GM21576 (cell line): ENCODE measurements at regions not wholly inside any gene's neighbourhood (a gene's known extent, or its start where the extent isn't known, plus 50 kb on each side); places are given as distances from the start of the nearest gene placed in this dataset.
"Not testable (repeated sequence)": the region's sequence is repeated elsewhere in the genome, so short reads cannot be mapped to it uniquely, and the experiment has no call there.

Experiments used
- ATAC-seq: cut with Tn5 transposase; IDR thresholded peaks from one replicate; pipeline ENCODE4 v1.9.1; 2021; ENCODE audit warnings: mild to moderate bottlenecking, moderate library complexity; ENCODE audit not compliant: unreplicated experiment

GRCh38 chr14:99009871-99010270 lies 262.1 kb downstream of the BCL11B start:
- no peak for ATAC-seq

DNA sequence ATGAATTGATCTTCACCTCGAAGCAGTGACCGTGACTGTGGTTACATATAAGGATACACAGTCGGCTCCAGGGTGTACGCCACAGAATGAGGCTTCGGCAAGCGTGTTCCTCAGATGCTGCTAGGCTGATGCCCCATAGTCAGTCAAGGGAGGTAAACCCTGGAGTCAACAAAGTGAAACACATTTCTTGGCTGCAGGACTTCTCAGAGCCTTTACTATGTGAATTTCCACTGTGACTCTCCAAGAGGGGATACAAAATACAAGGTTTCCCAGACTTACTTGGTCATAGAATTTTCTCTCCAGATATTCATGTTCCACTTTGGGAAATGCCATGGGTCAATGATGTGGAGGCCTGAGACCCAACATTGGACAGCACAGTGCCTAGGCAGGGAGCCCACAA lies 260.6 kb downstream of the BCL11B start:
- no peak for ATAC-seq

DNA sequence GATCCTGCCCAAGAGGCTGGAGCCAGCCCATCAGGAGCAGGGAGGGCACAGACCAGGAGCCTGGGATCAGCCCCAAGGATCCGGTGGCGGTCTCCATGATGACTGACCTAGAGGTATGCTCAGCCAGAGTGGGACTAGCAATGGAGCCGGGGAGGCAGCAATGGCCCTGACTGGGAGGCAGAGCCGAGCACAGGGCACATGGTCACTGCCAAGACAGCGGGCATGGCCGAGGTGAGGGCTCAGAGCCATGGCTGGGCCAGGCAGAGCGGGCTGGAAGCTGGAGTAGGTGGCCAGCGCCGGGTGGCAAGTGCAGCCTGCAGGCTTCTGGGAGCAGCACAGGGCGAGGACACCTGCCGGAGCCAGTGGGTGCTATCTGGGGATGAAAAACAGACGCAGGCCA lies 259.3 kb downstream of the BCL11B start:
- no peak for ATAC-seq

GRCh38 chr14:99015833-99016232 lies 256.2 kb downstream of the BCL11B start:
- no peak for ATAC-seq

DNA sequence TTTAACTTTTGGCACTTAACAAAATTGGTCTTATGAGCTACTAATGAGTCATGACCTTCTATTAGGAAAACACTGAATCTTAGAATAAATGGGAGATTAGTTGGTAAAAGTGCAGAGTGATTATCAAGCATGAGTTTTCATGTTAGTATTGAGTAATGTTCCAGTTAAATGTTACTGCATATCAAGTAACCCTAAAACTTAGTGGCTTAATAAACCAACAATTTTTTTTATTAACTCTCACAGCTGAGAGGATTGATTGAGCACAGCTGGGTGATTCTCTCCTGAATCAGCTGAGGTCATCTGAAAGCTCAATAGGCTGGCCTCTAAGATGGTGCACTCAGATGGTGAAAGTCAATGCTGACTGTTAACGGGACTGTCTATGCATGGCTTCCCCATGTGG lies 248.6 kb downstream of the BCL11B start:
- no peak for ATAC-seq

- ATAC-seq, result no peak
These were observed 247.1 kb downstream of the BCL11B start for GRCh38 chr14:99024926-99025325.

DNA sequence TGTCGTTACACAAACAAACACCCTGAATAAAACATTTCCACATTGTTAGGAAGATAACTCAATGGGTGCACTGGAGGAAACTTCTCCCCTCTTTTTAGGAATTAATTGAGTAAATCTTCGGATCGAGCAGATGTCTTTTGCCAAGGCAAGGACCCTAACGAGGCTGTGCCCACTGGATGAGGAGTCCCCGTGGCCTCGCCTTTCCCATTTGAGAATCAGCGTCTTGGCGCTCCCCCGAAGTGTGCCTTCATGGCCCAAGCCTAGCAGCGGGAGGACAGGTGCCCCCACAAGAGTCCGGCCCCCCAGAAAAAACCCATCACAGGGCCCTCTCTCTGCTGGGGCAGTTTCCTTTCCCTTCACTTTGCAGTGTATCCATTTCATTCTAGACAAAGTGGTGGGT lies 246.6 kb downstream of the BCL11B start:
- no peak for ATAC-seq

DNA sequence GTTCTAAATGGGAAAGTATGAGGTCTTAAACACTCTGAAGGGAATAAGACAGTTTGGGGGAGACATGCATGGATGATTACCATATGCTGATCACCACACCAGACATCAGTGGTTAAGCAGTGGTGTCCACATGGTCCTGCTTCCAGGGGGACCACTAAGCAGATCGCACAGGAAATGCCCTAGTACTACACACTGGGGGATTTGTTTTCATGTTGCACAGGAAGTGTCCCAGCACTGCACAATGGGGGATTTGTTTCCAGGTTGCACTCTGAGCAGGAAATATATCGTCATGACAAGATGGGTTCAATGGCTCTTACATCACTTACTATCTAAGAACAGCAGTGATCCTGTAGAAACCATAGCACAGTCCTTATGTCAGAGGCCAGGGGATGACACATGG lies 245.5 kb downstream of the BCL11B start:
- ATAC-seq, result no peak

DNA sequence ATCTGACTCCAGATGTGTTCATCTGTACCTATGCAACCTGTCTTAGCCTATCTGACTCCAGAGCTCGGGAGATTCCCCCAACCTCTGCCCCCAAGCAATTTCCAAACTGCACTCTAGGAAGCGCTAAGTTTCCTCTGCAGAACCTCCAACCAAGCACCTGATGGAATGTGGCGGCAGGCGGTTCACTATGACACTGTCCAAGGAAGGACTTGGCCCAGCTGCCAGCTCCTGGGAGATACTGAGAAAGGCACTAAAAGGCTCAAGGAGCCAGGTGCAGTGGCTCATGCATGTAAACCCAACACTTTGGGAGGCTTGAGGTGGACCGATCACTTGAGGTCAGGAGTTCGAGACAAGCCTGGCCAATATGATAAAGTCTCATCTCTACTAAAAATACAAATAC lies 244.0 kb downstream of the BCL11B start:
- ATAC-seq, result no peak

DNA sequence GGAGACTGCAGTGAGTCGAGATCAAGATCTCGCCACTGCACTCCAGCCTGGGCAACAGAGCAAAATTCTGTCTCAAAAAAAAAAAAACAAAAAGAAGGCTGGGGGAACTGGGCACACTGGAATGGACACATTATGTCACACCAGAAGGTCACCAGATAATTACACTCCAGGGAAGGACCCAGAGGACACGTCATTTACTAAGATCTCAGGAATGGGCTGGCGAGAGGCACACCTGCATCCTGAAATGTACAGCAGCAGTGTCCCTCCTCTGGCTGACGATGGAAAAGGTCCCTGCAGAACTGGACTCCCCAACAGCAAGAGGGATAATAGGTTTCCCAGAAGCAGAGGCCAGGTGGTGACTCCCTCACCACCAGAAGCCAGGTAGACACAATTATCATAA lies 243.5 kb downstream of the BCL11B start:
- ATAC-seq, result no peak

GRCh38 chr14:99029145-99029915 lies 242.7 kb downstream of the BCL11B start:
- no peak for ATAC-seq

- ATAC-seq, result no peak
These were observed 242.1 kb downstream of the BCL11B start for GRCh38 chr14:99029916-99030305.

DNA sequence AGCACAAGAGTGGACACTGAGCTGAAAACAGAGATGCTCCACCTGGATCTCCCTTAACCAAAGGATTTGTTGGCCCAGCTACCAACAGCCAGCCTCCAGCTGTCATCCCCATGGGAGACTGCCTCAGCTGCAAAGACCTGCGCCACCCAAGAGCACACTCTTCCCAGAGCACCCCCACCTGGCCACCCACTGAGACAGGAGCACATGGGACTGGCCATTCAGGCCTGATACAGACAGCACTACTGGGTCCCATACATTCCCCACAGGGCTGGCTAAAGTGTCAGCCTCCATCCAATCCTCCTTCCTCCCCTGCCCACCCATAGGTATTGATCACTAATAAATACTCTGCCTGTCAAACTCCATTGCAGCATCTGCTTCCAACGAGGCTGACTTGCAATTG lies 241.5 kb downstream of the BCL11B start:
- no peak for ATAC-seq

DNA sequence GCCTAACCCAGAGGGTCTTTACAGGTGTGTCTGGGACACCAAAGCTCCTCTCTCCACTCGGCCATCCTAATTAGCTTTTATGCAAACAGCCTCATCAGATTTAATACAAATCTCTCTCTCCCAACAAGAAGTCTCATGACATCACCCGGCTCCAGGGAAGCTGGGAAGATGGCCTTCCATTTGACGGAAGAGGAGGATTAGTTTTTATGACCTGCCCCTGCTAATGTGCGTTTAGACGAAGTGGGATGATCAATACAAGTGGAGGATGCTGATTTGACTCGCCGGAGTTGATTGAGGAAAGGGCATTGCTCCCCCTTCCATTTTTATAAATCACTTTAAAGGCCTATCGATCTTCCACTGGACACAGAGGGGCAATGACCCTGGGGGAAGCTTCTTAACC lies 239.2 kb downstream of the BCL11B start:
- ATAC-seq, result no peak

- ATAC-seq, result no peak
These were observed 238.0 kb downstream of the BCL11B start for GRCh38 chr14:99033951-99034350.

DNA sequence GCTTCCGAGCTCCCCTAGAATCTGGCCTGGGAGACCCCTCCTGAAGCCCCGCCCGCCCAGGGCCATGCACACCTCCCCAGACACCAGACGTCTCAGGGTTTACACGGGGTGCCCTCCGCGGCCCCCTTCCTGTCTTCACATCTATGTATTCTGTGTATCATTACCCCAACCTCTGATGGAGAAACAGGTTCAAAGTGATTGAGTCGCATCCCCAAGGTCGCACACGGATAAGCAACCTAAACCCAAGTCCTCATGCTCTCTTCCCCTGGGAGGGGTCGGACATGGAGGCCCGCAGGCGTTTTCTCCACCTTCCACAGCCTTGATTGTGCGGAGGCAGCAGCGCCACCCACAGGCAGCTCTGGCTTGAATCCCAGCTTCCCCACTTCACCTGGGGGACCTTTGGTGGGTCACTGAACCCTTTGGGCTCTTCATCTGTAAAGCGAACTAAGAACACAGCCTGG lies 237.3 kb downstream of the BCL11B start:
- ATAC-seq, result no peak

DNA sequence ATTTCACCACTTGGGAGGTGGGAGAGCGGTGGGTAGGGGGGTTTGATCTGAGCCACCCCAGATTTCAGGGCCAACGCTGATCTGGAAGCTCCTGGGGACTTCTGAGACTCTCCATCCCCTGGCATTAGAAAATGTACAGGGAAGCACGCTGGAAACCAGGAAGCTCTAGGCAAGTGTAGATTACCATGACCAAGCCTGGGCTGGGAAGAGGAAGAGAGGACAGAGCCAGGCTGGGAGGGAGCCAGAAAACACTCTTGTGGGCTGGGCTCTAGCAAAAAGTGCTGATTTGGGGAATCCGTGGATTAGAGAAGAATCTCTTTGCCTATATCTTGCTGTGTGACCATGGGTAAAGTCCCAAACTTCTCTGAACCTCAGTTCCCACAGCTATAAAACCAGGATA lies 236.7 kb downstream of the BCL11B start:
- ATAC-seq, result no peak

GRCh38 chr14:99035712-99036610 lies 236.0 kb downstream of the BCL11B start:
- ATAC-seq, result no peak

DNA sequence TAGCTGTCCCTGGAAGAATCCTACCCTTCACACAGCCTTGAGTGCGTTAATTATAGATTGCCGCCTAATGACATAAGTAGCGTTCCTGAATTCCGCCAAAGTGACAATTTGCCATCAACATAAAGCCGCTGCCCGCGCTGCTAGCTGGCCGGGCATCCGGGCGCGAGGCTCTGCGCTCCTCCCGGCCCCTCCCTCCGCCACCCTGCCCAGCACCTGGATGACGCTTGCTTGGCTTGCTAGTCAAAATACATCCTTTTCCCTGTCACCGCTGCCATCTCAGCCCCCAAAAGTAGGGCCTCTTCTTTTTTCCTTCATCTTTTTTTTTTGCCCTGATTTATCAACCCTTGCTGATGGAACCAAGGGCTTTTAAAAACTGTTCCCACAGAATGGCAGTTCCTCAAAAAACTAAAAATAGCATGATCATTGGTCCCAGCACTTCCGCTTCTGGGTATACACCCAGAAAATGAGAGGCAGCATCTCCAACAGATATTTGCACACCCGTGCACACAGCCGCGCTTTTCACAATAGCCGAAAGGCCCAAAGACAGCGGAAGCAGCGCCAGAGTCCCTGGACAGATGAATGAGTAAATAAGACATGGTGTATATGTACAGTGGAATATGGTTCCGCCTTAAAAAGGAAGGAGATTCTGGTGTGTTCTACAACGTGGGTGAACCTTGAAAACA lies 235.2 kb downstream of the BCL11B start:
- ATAC-seq, result no peak

- ATAC-seq, result not testable (repeated sequence)
These were observed 234.7 kb downstream of the BCL11B start for GRCh38 chr14:99037326-99037725.

DNA sequence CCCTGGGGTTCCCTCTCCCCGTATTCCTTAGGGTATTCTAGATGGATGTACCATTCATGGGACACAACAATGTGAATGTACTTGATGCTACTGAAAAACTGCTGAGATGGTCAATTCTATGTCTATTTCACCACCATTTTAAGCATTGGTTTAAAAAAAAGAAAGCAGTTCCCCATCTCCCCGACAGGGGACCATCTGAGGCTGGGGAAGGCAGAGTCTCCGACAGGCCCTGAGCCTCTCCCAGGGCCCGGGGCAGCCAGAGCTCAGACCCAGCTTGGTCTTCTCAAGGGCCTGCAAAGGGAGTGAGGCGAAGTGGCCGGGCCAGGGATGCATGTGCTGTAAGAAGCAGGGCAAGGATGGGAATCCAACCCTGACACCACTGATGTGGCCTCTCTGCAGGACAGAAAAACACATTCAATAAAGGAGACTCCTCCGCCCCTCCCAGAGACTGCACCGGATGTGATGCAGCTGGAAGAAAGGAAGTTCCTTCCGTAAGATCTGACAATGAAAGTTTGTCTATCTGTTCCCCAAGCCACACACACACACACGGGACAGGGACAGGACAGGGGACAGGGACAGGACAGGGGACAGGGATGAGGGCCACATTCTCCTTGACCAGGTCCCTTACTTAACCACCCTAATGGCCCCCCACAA lies 234.1 kb downstream of the BCL11B start:
- no peak for ATAC-seq
